OCI-LY7 (cell line): ENCODE measurements at regions not wholly inside any gene's neighbourhood (a gene's known extent, or its start where the extent isn't known, plus 50 kb on each side); places are given as distances from the start of the nearest gene placed in this dataset.
"Not testable (repeated sequence)": the region's sequence is repeated elsewhere in the genome, so short reads cannot be mapped to it uniquely, and the experiment has no call there.

Source experiments
- EZH2phosphoT487 ChIP-seq: fragments of 200-600 bp; sonication (generic); IDR thresholded peaks from 2 replicates; pipeline ENCODE4 v1.6.1; 2018; ENCODE audit warnings: low read depth, borderline replicate concordance, mild to moderate bottlenecking, mixed run types, antibody characterized with exemption, low read length, moderate library complexity, mixed read lengths
- TF ChIP-seq, protein P1 (sequence below): fragments of 200-600 bp; sonication (generic); conservative IDR thresholded peaks from 2 replicates; pipeline ENCODE4 v1.5.1; 2014; ENCODE audit warnings: mild to moderate bottlenecking, antibody characterized with exemption, low read length, moderate library complexity, mixed read lengths

GRCh38 chr13:99727651-99728050 lies 226.4 kb downstream of the TM9SF2 start:
- TF ChIP-seq, protein P1, sequence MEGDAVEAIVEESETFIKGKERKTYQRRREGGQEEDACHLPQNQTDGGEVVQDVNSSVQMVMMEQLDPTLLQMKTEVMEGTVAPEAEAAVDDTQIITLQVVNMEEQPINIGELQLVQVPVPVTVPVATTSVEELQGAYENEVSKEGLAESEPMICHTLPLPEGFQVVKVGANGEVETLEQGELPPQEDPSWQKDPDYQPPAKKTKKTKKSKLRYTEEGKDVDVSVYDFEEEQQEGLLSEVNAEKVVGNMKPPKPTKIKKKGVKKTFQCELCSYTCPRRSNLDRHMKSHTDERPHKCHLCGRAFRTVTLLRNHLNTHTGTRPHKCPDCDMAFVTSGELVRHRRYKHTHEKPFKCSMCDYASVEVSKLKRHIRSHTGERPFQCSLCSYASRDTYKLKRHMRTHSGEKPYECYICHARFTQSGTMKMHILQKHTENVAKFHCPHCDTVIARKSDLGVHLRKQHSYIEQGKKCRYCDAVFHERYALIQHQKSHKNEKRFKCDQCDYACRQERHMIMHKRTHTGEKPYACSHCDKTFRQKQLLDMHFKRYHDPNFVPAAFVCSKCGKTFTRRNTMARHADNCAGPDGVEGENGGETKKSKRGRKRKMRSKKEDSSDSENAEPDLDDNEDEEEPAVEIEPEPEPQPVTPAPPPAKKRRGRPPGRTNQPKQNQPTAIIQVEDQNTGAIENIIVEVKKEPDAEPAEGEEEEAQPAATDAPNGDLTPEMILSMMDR, result not testable (repeated sequence)
- not testable (repeated sequence) for TF ChIP-seq EZH2phosphoT487
